ENCODE measurements at regions not wholly inside any gene's neighbourhood (a gene's known extent, or its start where the extent isn't known, plus 50 kb on each side); places are given as distances from the start of the nearest gene placed in this dataset.

DNA sequence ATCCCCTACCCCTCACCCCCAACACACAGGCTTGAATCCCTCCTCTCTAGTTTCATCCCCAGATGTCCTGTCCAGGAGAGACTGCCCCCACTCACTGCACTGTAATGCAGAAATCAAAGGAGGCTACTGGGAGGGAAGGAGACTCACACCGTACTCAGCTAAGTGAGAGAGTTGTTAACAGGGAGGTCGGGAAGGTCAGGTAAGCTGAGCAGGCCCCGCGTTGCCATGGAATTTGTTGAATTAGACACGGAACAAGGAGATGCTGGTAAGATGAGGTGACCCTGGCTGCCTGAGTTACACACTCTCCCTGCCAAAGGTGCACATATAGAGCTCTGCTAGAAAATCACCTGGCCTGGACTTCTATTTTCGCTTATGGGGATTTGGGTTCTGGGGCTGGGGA is 197.9 kb downstream of the NXPE2 start:
- no peak for TF ChIP-seq RAD21 (IDR thresholded peaks at IDR 0.05)
- TF ChIP-seq JUND (IDR thresholded peaks at IDR 0.05) = no peak
- TF ChIP-seq, protein P1, sequence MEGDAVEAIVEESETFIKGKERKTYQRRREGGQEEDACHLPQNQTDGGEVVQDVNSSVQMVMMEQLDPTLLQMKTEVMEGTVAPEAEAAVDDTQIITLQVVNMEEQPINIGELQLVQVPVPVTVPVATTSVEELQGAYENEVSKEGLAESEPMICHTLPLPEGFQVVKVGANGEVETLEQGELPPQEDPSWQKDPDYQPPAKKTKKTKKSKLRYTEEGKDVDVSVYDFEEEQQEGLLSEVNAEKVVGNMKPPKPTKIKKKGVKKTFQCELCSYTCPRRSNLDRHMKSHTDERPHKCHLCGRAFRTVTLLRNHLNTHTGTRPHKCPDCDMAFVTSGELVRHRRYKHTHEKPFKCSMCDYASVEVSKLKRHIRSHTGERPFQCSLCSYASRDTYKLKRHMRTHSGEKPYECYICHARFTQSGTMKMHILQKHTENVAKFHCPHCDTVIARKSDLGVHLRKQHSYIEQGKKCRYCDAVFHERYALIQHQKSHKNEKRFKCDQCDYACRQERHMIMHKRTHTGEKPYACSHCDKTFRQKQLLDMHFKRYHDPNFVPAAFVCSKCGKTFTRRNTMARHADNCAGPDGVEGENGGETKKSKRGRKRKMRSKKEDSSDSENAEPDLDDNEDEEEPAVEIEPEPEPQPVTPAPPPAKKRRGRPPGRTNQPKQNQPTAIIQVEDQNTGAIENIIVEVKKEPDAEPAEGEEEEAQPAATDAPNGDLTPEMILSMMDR (IDR thresholded peaks at IDR 0.05; ENCODE audit: low read depth, low read length, missing input control) = no peak
- TF ChIP-seq YY1 (IDR thresholded peaks at IDR 0.05) = no peak
